Activated CD4-positive, alpha-beta T cell treated with anti-CD3 and anti-CD28 coated beads, Interleukin-2, Interleukin-6, amounts not matched to agents 100 ng/mL and 50 ng/mL, durations not matched to agents 16 hours and 8 hours (primary cell): ENCODE measurements at regions not wholly inside any gene's neighbourhood (a gene's known extent, or its start where the extent isn't known, plus 50 kb on each side); places are given as distances from the start of the nearest gene placed in this dataset.
"Not testable (repeated sequence)": the region's sequence is repeated elsewhere in the genome, so short reads cannot be mapped to it uniquely, and the experiment has no call there.

ENCODE experiments used
- DNase-seq: peaks from one replicate; pipeline ENCODE4 v3.0.0-alpha.2; 2020

DNA sequence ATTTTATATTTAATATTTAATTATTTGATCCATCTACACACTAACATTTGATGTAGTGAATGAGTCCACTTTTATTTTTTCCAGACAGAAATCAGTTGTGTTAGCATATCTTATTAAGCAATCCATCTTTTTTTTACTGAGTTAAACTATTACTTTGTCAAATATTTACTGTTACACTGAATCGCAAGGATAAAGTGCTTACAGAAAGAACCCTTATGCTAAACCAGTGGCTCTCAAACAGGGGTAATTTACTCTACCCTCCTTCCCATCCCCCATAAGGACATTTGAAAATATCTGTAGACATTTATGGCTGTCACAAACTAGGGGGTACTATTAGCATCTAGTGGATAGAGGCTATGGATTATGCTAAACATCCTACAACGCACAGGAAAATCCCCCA lies 508.2 kb downstream of the C12orf50 start:
- no peak for DNase-seq

DNA sequence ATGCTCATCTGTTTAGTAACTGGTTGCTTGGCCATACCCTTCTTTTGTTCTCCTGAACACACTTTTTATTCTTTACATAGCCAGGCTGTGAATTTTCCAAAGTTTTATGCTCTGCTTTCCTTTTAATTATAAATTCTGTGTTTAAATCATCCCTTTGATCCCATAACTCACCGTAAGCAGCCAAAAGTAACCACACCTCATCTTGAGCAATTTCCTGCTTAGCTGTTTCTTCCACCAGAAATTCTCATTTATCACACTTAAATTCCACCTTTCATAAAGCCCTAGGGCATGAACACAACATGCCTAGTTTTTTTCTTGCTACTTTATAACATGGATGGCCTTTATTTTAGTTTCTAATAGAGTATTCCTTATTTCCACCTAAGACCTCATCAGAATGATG lies 510.7 kb downstream of the C12orf50 start:
- DNase-seq: no peak

DNA sequence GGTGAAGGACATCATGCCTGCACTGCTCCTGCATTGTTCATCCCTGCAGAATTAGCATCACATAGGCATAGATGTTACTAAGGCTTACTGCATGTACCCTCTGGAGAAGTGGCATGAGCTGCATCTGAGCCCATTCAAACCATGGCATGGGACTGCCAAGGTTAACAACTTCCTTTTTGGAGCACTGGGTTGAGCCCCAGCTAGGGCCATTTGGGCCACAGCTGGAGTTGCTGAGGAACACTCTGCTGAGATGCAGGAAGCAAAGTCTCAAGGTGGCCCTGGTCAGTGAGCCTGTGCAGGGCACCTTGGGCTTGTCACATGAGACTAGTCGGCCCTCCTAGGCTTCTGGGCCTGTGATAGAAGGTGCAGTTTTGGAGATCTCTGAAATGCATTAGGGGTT lies 511.2 kb downstream of the C12orf50 start:
- DNase-seq: no peak

DNA sequence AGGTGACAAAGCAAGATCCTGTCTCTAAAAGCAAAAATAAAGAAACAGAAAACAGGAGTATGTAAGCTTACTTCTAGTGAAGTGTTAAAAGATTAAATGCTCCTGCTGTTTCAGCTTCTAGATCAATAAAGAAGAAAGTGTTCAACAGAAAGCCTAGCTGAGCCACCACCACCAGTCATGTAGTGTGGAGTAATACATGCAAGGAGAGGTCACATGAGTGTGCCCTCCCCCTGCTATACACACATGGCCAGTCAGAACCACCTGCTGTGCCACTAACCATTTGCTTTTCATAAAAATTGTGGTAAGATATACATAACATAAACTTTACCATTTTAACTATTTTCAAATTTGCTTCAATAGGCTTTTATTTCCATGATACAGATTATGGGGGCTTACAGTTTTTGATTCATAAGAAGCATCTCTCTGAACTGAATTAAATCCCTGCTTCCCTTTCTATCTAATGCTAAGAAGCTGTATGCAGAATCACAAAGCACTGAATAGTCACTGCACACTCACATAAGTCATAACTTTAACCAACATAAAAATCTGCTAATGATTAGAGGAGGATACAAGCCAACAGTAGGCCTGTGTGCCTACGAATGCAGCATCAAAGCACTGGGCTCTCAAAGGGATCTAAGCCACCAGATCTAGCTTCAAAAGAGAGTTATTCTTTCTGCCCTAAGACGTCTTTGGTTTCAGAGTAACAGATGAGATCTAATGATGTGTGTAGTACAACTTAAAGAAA lies 515.5 kb downstream of the C12orf50 start:
- DNase-seq: no peak

GRCh38 chr12:87511371-87511770 lies 517.8 kb downstream of the C12orf50 start:
- no peak for DNase-seq

DNA sequence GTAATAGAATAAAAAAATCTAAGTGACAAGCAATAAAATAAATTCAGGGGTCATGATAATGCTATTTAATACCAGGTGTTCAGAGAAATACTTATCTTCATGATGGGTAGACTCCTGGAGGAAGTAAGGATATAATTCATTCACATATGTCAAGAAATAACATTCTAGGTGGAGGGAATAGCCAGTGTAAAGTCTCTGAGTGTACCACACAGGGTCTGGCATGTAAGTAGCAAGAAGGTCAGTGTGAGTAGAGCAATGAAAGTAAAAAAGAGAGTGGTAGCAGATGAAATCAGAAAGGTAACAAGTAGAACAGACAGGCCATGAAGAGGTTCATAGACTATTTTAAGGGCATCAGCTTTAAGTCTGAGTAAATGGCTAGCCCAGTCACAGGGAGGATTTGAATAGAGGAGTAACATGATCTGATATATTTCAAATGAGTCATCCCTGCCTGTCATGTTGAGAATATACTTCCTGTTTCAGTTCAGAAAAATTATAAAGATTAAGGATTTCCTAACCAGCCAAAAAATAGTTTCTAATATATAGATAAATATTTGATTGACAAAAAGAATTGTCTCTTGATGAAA lies 519.9 kb downstream of the C12orf50 start:
- DNase-seq: no peak

DNA sequence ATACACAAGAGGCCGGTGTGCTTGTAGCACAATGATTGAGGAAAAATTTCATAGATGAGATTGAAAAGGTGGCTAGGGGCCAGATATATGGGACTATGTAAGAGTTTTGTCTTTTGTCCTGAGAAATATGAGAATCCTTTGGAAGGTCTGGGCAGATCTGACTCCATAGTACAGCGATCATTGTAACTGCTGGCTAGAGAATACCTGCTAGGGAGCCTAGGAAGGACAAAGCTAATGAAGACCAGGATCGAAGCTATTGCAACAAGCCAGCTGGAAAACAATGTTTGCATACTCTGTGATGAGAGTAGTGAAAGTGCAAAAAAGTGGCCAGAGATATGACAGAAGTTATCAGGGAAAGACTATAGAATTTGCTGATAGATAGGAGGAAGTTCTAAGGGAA lies 537.6 kb downstream of the C12orf50 start:
- no peak for DNase-seq

GRCh38 chr12:87491089-87491488 lies 538.1 kb downstream of the C12orf50 start:
- DNase-seq: no peak

DNA sequence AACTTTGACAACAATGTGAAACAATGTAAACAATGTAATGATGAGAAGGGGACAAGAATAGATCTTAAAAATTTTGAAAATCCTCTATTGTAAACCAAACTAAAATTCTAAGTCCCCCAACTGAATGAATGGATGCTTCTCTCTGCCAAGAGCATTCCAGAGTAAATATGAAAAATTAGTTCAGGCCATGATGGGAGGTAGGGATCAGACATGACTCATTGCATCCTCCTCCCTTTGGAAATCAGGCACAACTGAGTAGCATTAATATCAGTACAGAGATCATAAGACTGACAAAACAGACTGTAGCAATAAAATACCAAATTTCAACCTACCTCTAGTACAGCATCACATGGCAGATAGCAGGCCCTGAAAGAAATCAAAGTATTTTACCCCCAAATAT lies 559.9 kb downstream of the C12orf50 start:
- DNase-seq: no peak

- no peak for DNase-seq
Observed at GRCh38 chr12:87467936-87468335, 561.3 kb downstream of the C12orf50 start.

- DNase-seq: no peak
Observed at GRCh38 chr12:87464565-87464964, 564.6 kb downstream of the C12orf50 start.

GRCh38 chr12:87444039-87444438 lies 585.2 kb downstream of the C12orf50 start:
- DNase-seq: no peak

DNA sequence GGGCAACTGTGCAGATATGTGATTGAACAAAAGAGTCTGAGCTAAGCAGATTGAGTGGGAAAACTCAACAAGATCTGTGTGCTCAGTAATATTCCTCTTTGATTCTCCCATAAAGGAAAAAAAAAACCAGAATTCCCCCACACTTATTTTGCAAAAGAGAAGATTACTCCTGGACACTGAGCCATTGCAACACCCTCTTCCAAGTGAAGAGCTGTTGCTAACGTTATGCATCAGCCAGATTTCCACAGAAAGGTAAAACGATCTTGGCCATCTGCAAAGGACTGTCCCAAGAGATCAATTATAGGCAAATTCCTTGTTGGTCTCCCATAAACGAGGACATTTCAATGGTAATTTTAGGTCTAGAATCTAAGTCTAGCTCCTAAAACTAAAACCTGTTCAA lies 587.7 kb downstream of the C12orf50 start:
- no peak for DNase-seq

- DNase-seq: peak; percentile 10
Observed at GRCh38 chr12:87439990-87440827, 589.0 kb downstream of the C12orf50 start.

- DNase-seq: no peak
Observed at GRCh38 chr12:87430444-87430843, 598.8 kb downstream of the C12orf50 start.

GRCh38 chr12:87428701-87429277 lies 600.4 kb downstream of the C12orf50 start:
- no peak for DNase-seq

- no peak for DNase-seq
Observed at GRCh38 chr12:87427770-87428169, 601.4 kb downstream of the C12orf50 start.

GRCh38 chr12:87425942-87426554 lies 603.2 kb downstream of the C12orf50 start:
- no peak for DNase-seq

GRCh38 chr12:87421233-87421632 lies 608.0 kb downstream of the C12orf50 start:
- DNase-seq: not testable (repeated sequence)

- DNase-seq: no peak
Observed at GRCh38 chr12:87413784-87414183, 615.4 kb downstream of the C12orf50 start.

DNA sequence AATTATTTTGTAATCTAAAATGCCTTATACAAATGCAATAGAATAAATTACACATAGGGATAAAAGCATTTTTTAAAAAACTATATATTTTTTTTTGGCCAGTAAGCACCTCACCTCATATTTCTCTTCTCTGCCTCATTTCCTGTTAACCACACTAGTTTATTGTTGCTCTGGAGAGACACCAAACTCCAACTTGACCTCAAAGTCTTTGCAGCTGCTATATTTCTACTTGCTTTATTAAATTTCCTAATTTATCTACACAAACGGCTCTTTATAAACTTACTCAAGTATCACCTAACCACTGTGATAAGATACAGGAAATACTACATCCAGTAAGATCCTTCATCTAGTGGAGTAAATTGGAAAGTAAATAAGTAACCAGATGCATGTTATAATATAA lies 622.3 kb downstream of the C12orf50 start:
- DNase-seq: no peak

DNA sequence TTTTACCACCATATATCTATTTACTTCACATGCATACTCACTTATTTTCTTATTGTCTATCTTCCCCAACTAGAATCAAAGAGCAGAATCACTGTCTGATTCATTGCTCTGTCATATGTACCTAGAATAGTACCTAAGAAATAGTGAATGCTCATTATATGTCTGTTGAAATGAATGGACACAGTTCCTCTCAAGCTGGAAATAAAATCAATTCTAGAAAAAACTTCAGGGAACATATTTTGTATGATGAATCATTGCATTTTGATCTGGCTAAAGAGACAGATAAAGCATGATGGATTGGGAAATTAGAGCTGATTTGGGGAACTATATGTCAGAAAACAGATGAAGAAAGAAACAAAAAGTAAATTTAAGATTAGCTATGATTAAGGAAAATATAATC lies 623.3 kb downstream of the C12orf50 start:
- no peak for DNase-seq

- DNase-seq: not testable (repeated sequence)
Observed at GRCh38 chr12:87394168-87394567, 635.0 kb downstream of the C12orf50 start.
